ENCODE measurements at regions not wholly inside any gene's neighbourhood (a gene's known extent, or its start where the extent isn't known, plus 50 kb on each side); places are given as distances from the start of the nearest gene placed in this dataset.
"Not testable (repeated sequence)": the region's sequence is repeated elsewhere in the genome, so short reads cannot be mapped to it uniquely, and the experiment has no call there.

GRCh38 chr6:142016666-142017065 lies 116.1 kb upstream of the GJE1 start:
- DNase-seq (ENCODE audit: low read depth in 2 of 2, low spot score in 1 of 2): not testable (repeated sequence)

GRCh38 chr6:142015463-142015862 lies 117.3 kb upstream of the GJE1 start:
- not testable (repeated sequence) for DNase-seq (ENCODE audit: low read depth in 2 of 2, low spot score in 1 of 2)

DNA sequence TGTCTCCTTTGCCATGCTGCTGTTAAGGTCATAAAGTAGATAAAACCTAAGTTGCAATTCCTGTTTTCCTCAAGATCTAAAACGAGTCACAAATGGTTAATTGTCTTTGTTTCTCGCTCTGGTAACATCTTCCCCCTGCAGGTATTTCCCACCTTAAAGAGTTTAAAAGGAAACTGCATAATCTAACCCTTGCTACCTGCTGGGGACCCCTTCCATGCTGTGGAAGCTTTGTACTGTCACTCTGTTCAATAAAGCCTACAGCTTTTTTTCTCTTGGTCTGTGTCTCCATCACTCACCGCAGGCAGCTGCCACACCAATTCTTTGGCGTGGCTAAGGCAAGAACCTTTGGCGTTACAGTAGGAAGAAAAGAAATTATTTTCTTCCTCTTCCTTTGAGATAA lies 117.7 kb upstream of the GJE1 start:
- no peak for DNase-seq (ENCODE audit: low read depth in 2 of 2, low spot score in 1 of 2)

- no peak for DNase-seq (ENCODE audit: low read depth in 2 of 2, low spot score in 1 of 2)
These were observed 118.2 kb upstream of the GJE1 start for GRCh38 chr6:142014515-142014914.

DNA sequence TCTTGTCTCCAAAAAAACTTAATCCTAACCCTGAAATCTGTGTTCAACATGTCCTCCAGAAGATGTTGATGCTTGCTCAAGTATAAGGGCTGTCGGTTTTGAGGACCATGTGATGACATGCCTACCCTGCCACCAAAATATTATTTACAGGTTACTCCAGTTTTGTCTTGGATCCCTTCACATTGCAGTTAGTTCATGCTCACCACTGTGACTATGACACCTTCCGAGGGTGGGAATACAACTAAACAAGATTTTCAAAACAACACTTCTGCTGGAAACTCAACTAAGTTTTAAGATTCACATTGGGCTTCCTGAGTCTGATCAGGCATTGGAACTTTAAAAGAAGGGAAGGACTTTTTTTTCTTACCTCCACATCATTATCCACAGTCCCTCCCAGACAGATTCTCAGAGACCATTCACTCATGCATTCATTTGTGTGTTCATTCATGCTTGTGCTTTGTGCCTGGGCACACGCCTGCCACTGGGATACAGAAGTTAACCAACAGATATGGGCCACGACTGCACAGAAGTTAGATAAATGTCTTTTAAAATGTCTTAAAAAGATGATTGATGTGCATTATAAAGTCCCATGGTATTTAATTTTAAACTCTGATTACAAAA lies 118.7 kb upstream of the GJE1 start:
- DNase-seq (ENCODE audit: low read depth in 2 of 2, low spot score in 1 of 2): no peak

DNA sequence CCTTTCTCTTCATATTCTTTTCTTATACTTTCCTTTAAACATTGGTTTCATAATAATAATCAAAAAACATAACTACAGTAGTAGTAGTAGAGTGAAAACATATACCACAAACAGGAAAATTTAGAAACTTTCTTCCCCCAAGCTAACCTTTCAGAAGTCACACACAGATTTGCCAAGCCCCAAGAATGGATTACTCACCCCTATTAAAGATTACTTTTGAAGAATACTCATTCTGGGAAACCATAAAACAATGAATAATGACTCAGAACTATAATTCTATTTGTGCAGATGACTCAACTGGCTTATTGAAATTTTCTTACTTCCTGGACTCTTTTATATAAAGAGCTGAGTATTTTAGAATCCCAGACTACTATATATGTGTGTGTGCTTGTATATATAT lies 119.4 kb upstream of the GJE1 start:
- DNase-seq (ENCODE audit: low read depth in 2 of 2, low spot score in 1 of 2): no peak

GRCh38 chr6:142011775-142012174 lies 121.0 kb upstream of the GJE1 start:
- DNase-seq (ENCODE audit: low read depth in 2 of 2, low spot score in 1 of 2): no peak

DNA sequence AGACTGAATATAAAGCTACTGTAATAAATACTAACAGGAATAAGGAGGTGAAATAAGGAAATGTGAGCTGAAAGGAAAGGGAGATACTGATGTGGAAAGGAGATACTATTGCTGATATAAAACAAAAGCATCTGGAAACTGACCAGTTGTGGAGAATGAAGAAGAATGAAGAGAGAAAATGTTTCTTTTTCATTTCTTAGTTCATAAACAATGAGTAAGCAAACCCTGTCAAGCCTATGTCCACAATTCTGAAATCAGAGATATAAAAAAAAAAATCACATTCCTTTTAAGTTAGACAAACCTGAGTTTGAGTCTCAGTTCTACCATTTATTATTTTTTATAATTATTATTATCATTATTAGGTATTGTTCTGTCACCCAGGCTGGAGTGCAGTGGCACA lies 121.6 kb upstream of the GJE1 start:
- no peak for DNase-seq (ENCODE audit: low read depth in 2 of 2, low spot score in 1 of 2)

GRCh38 chr6:142009647-142010046 lies 123.1 kb upstream of the GJE1 start:
- DNase-seq (ENCODE audit: low read depth in 2 of 2, low spot score in 1 of 2): no peak

DNA sequence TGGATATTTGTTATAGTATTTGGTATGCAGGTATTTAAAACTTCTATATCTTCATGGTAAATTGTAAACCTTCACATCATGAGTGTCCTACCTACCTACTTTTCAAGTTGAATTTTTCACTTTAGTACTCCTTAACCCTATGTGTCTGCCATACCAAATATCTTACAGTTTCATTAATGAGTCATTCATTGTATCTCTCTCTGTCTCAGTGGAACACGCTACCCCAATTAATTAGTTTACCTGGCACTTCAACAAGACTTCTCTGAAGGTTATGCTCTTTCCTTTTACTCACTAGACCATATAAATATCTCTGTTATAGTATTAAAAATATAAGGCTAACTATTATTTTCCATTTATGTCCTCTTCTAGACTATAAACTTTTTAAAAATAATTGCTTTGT lies 123.9 kb upstream of the GJE1 start:
- no peak for DNase-seq (ENCODE audit: low read depth in 2 of 2, low spot score in 1 of 2)

DNA sequence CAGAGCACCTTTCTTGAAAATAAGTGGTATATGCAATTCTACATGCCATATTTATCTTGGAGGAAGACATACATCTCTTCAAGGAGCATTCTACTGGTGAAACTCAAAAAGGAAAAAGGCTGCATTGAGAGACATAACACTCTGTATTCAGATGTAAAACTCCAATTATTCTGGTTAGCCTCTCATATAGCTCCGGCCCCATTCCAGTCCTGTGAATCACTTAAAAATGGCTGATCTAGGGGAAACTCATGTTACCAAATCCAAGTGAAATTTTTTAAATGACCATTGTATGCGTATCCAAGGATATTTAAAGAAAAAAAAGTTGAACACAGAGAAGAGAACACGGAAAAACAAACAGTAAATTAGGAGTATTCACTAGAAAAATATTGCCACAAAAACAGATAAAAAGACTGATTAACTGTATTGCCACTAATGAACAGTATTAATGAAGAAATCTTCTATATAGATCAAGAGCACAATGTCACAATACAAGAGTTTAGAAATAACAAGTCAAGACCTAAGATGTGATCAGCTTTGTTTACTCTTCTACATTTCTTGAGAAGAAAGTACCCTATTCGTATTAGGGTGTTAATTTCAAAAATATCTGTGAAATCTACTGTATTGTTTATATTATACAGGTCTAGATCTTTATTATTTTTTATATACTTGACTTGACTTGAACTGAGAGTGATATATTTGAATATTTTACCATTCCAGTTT lies 124.5 kb upstream of the GJE1 start:
- DNase-seq (ENCODE audit: low read depth in 2 of 2, low spot score in 1 of 2): no peak

DNA sequence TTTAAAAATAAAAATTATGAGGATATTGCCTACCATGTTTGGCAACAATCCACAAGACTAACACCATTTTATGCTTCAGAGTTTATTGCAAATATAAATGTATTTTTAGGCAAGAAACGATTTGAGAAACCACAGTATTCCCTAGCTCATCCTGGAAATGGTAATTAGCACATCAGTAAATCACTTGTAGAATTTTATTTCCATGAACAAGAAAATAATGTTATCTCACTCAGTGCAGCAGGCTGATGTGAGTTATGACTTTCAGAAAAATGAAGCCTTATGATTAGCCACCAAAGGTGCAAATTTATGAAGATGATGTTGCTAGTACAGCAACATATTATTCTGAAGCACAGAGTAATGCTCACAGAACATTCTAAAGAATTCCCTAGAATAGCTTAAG lies 127.7 kb upstream of the GJE1 start:
- DNase-seq (ENCODE audit: low read depth in 2 of 2, low spot score in 1 of 2): no peak

DNA sequence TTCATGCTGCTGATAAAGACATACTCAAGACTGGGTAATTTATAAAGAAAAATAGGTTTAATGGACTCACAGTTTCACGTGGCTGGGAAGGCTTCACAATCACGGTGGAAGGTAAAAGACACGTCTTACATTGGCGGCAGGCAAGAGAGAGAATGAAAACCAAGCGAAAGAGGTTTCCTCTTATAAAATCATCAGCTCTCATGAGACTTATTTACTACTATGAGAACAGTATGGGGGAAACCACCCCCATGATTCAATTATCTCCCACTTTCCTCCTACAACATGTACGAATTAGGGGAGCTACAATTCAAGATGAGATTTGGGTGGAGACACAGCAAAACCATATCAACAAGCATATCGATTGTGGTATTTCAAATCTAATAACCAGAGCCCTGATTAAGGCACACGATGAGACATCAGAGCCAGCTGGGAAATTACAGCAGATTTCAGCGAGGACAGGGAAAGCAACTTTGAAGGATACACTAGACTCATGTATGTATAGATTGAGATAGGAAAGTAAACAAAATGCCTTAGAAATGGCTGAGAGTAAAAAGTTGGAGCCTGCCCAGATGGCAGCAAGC lies 129.8 kb upstream of the GJE1 start:
- DNase-seq (ENCODE audit: low read depth in 2 of 2, low spot score in 1 of 2): no peak

GRCh38 chr6:141996823-141997222 lies 135.9 kb upstream of the GJE1 start:
- DNase-seq (ENCODE audit: low read depth in 2 of 2, low spot score in 1 of 2): no peak

- DNase-seq (ENCODE audit: low read depth in 2 of 2, low spot score in 1 of 2): no peak
These were observed 140.6 kb upstream of the GJE1 start for GRCh38 chr6:141992109-141992508.

GRCh38 chr6:141990840-141991239 lies 141.9 kb upstream of the GJE1 start:
- DNase-seq (ENCODE audit: low read depth in 2 of 2, low spot score in 1 of 2): no peak

GRCh38 chr6:141989706-141989959 lies 143.1 kb upstream of the GJE1 start:
- no peak for DNase-seq (ENCODE audit: low read depth in 2 of 2, low spot score in 1 of 2)

DNA sequence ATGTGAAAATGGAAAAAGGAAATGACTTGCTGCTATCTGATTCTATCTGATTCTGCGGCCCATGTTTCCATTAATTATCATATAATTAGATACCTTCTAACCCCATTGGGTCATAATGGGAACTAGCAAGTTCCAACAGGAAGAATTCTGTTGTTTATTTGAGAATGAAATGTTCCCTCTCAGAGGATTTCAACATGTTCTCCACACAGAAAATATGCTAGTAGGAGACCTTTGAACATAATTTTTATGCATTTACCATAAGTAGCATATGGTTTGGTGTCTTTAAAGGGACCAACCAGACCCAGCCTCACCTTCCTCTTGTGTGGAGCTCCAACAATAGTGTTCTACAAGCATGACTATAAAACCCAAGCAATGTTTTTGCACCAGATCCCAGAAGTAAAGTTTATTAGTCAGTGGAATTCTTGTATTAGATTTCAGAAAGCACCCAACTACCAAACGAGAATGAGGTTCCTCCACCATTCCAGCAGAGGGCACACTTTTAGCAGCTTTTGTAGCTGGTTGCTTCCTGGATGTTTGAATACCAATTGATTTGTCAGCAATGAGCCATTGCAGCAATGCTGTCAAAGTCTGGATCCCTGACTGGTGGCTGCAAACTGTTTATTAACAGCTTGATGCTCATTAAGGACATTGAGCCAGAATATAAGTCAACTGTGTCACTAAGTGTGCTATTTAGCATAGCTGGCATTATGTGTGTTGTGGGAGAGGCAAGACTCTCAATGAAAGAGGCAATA lies 143.6 kb upstream of the GJE1 start:
- DNase-seq (ENCODE audit: low read depth in 2 of 2, low spot score in 1 of 2): peak in 1 of 2 donors; percentile 3

- DNase-seq (ENCODE audit: low read depth in 2 of 2, low spot score in 1 of 2): no peak
These were observed 144.4 kb upstream of the GJE1 start for GRCh38 chr6:141988327-141988726.

GRCh38 chr6:141986457-141986856 lies 146.3 kb upstream of the GJE1 start:
- DNase-seq (ENCODE audit: low read depth in 2 of 2, low spot score in 1 of 2): no peak

DNA sequence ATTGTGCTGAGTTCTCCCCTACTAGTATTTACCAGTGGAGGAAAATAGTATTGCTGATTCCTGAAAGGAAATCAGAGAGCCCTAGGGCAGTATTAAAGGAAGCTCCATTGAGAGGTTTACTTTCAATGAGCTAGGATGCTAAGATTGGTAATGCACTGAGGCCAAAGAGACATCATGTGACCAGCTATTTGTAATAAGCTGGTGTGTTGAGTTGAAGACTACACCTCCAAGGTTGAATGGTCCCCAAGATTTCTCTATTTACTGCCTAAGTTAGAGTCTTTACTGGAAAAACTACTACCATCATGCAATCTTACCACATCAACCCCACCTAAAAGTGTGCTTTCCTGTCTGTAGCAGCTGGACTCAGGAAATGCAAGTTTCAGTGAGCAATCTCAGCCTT lies 151.5 kb upstream of the GJE1 start:
- DNase-seq (ENCODE audit: low read depth in 2 of 2, low spot score in 1 of 2): no peak

- no peak for DNase-seq (ENCODE audit: low read depth in 2 of 2, low spot score in 1 of 2)
These were observed 154.9 kb upstream of the GJE1 start for GRCh38 chr6:141977782-141978181.

All from stimulated activated CD8-positive, alpha-beta memory T cell treated with anti-CD3 and anti-CD28 coated beads, Interleukin-4, amount 100 ng/mL, for 4 hours (primary cell).